ENCODE measurements at regions not wholly inside any gene's neighbourhood (a gene's known extent, or its start where the extent isn't known, plus 50 kb on each side); places are given as distances from the start of the nearest gene placed in this dataset.

- DNase-seq (ENCODE audit: low spot score): no peak
- ChIA-PET CTCF (no interaction called here), POLR2A (ENCODE audit: low non-redundant PET) (no interaction called here)
- TF ChIP-seq CTCF (conservative IDR thresholded peaks at IDR 0.05; ENCODE audit: low read depth, low read length) (no peak), EZH2 (IDR thresholded peaks at IDR 0.05; ENCODE audit: borderline replicate concordance, low read depth, low read length, poor library complexity, severe bottlenecking) (no peak)
- no peaks in the 10 kb centered on the region for H3K36me3 ChIP-seq (ENCODE audit: insufficient read depth, low read length, poor library complexity, severe bottlenecking)
- H3K27me3 ChIP-seq (replicated peaks; ENCODE audit: insufficient read depth, low read depth, low read length, poor library complexity): peaks cover 30% of the 10 kb centered on the region
- H3K4me3 ChIP-seq (ENCODE audit: low read depth, low read length, poor library complexity, severe bottlenecking): no peak overlapping the region
- H3K27ac ChIP-seq (ENCODE audit: low read depth, low read length, poor library complexity, severe bottlenecking): no peak overlapping the region
- intact Hi-C loops (cut with micrococcal nuclease; ENCODE audit: unreplicated experiment): no loop called here
- no peaks in the 10 kb centered on the region for H3K9me3 ChIP-seq (ENCODE audit: low read depth, low read length, poor library complexity, severe bottlenecking)
- H3K4me1 ChIP-seq (ENCODE audit: insufficient read depth, low read length, poor library complexity, severe bottlenecking): peaks cover 9% of the 10 kb centered on the region
- no TSS peak for BruUV-seq (replicated peaks)
Observed at GRCh38 chr13:111897178-111897845, 169.6 kb upstream of the SOX1 start.

- no peaks in the 10 kb centered on the region for H3K36me3 ChIP-seq (ENCODE audit: insufficient read depth, low read length, poor library complexity, severe bottlenecking)
- POLR2A ChIA-PET (ENCODE audit: low non-redundant PET): no interaction called here
- CTCF ChIA-PET: no interaction called here
- no peak for DNase-seq (ENCODE audit: low spot score)
- no TSS peak for BruUV-seq (replicated peaks)
- intact Hi-C loops (cut with micrococcal nuclease; ENCODE audit: unreplicated experiment): no loop called here
- H3K27me3 ChIP-seq (replicated peaks; ENCODE audit: insufficient read depth, low read depth, low read length, poor library complexity): peaks cover 29% of the 10 kb centered on the region
- no peak overlapping the region for H3K4me3 ChIP-seq (ENCODE audit: low read depth, low read length, poor library complexity, severe bottlenecking)
- peaks cover 4% of the 10 kb centered on the region for H3K4me1 ChIP-seq (ENCODE audit: insufficient read depth, low read length, poor library complexity, severe bottlenecking)
- no peak overlapping the region for H3K27ac ChIP-seq (ENCODE audit: low read depth, low read length, poor library complexity, severe bottlenecking)
- no peaks in the 10 kb centered on the region for H3K9me3 ChIP-seq (ENCODE audit: low read depth, low read length, poor library complexity, severe bottlenecking)
- TF ChIP-seq EZH2 (IDR thresholded peaks at IDR 0.05; ENCODE audit: borderline replicate concordance, low read depth, low read length, poor library complexity, severe bottlenecking): no peak
- TF ChIP-seq CTCF (conservative IDR thresholded peaks at IDR 0.05; ENCODE audit: low read depth, low read length): no peak
Observed at GRCh38 chr13:111897846-111898215, 169.1 kb upstream of the SOX1 start.

GRCh38 chr13:111898956-111899713, 167.8 kb upstream of the SOX1 start:
- BruUV-seq (replicated peaks): no TSS peak
- no peak for TF ChIP-seq EZH2 (IDR thresholded peaks at IDR 0.05; ENCODE audit: borderline replicate concordance, low read depth, low read length, poor library complexity, severe bottlenecking)
- TF ChIP-seq CTCF (conservative IDR thresholded peaks at IDR 0.05; ENCODE audit: low read depth, low read length): no peak
- Histone ChIP-seq H3K27me3 (replicated peaks; ENCODE audit: insufficient read depth, low read depth, low read length, poor library complexity) (peaks cover 33% of the 10 kb centered on the region), H3K36me3 (ENCODE audit: insufficient read depth, low read length, poor library complexity, severe bottlenecking) (no peaks in the 10 kb centered on the region), H3K4me3 (ENCODE audit: low read depth, low read length, poor library complexity, severe bottlenecking) (no peak overlapping the region), H3K9me3 (ENCODE audit: low read depth, low read length, poor library complexity, severe bottlenecking) (no peaks in the 10 kb centered on the region), H3K27ac (ENCODE audit: low read depth, low read length, poor library complexity, severe bottlenecking) (no peak overlapping the region), H3K4me1 (ENCODE audit: insufficient read depth, low read length, poor library complexity, severe bottlenecking) (no peaks in the 10 kb centered on the region)
- POLR2A ChIA-PET (ENCODE audit: low non-redundant PET): no interaction called here
- intact Hi-C loops (cut with micrococcal nuclease; ENCODE audit: unreplicated experiment): no loop called here
- DNase-seq (ENCODE audit: low spot score): no peak
- CTCF ChIA-PET: no interaction called here

All from A673 (cell line).